ENCODE measurements at regions not wholly inside any gene's neighbourhood (a gene's known extent, or its start where the extent isn't known, plus 50 kb on each side); places are given as distances from the start of the nearest gene placed in this dataset.

GRCh38 chr6:6714953-6715352 lies 126.4 kb downstream of the LY86 start:
- Histone ChIP-seq H3K27me3 (ENCODE audit: insufficient read depth) (no peaks in the 10 kb centered on the region), H3K36me3 (ENCODE audit: insufficient read depth) (no peaks in the 10 kb centered on the region), H3K4me3 (no peak overlapping the region), H3K27ac (ENCODE audit: low read depth) (no peak overlapping the region), H3K4me1 (ENCODE audit: insufficient read depth) (peaks cover 4% of the 10 kb centered on the region), H3K4me2 (no peak overlapping the region), H3K79me2 (replicated peaks; ENCODE audit: insufficient read depth) (no peaks in the 10 kb centered on the region), H2AFZ (no peak overlapping the region), H3K9me2 (ENCODE audit: insufficient read depth) (peaks cover 10% of the 10 kb centered on the region), H4K20me1 (replicated peaks; ENCODE audit: insufficient read depth) (no peaks in the 10 kb centered on the region), H3F3A (replicated peaks; ENCODE audit: low read depth) (no peaks in the 10 kb centered on the region)
- H3K4me1 Mint-ChIP-seq = peaks cover 29% of the 10 kb centered on the region
- H3K27me3 Mint-ChIP-seq (ENCODE audit: insufficient read depth, low read depth, poor library complexity) = peaks cover 9% of the 10 kb centered on the region
- no peak overlapping the region for H3K4me3 Mint-ChIP-seq
- ATAC-seq (no peak), DNase-seq (ENCODE audit: low spot score) (no peak)
- TF ChIP-seq, protein P1, sequence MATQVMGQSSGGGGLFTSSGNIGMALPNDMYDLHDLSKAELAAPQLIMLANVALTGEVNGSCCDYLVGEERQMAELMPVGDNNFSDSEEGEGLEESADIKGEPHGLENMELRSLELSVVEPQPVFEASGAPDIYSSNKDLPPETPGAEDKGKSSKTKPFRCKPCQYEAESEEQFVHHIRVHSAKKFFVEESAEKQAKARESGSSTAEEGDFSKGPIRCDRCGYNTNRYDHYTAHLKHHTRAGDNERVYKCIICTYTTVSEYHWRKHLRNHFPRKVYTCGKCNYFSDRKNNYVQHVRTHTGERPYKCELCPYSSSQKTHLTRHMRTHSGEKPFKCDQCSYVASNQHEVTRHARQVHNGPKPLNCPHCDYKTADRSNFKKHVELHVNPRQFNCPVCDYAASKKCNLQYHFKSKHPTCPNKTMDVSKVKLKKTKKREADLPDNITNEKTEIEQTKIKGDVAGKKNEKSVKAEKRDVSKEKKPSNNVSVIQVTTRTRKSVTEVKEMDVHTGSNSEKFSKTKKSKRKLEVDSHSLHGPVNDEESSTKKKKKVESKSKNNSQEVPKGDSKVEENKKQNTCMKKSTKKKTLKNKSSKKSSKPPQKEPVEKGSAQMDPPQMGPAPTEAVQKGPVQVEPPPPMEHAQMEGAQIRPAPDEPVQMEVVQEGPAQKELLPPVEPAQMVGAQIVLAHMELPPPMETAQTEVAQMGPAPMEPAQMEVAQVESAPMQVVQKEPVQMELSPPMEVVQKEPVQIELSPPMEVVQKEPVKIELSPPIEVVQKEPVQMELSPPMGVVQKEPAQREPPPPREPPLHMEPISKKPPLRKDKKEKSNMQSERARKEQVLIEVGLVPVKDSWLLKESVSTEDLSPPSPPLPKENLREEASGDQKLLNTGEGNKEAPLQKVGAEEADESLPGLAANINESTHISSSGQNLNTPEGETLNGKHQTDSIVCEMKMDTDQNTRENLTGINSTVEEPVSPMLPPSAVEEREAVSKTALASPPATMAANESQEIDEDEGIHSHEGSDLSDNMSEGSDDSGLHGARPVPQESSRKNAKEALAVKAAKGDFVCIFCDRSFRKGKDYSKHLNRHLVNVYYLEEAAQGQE (IDR thresholded peaks at IDR 0.05; ENCODE audit: unreplicated experiment) = no peak
- TF ChIP-seq CTCF (conservative IDR thresholded peaks at IDR 0.05; ENCODE audit: low read depth in 2 of 2) (no peak), NANOG (IDR thresholded peaks at IDR 0.05; ENCODE audit: borderline replicate concordance) (no peak), POLR2AphosphoS5 (IDR thresholded peaks at IDR 0.05; ENCODE audit: low read depth) (no peak), ETS1 (IDR thresholded peaks at IDR 0.05) (no peak), ZNF331 (CRISPR knock-in tag; IDR thresholded peaks at IDR 0.05; ENCODE audit: low read depth) (no peak), EZH2 (IDR thresholded peaks at IDR 0.05; ENCODE audit: low read depth, unreplicated experiment) (no peak), JUNB (IDR thresholded peaks at IDR 0.05; ENCODE audit: unreplicated experiment) (no peak), ZNF114 (CRISPR knock-in tag; IDR thresholded peaks at IDR 0.05) (no peak), EZH2phosphoT487 (IDR thresholded peaks at IDR 0.05; ENCODE audit: unreplicated experiment) (no peak), CREB1 (CRISPR knock-in tag; IDR thresholded peaks at IDR 0.05; ENCODE audit: low read depth) (no peak), STAT1 (IDR thresholded peaks at IDR 0.05; ENCODE audit: unreplicated experiment) (no peak)
- TF ChIP-seq, protein P2, sequence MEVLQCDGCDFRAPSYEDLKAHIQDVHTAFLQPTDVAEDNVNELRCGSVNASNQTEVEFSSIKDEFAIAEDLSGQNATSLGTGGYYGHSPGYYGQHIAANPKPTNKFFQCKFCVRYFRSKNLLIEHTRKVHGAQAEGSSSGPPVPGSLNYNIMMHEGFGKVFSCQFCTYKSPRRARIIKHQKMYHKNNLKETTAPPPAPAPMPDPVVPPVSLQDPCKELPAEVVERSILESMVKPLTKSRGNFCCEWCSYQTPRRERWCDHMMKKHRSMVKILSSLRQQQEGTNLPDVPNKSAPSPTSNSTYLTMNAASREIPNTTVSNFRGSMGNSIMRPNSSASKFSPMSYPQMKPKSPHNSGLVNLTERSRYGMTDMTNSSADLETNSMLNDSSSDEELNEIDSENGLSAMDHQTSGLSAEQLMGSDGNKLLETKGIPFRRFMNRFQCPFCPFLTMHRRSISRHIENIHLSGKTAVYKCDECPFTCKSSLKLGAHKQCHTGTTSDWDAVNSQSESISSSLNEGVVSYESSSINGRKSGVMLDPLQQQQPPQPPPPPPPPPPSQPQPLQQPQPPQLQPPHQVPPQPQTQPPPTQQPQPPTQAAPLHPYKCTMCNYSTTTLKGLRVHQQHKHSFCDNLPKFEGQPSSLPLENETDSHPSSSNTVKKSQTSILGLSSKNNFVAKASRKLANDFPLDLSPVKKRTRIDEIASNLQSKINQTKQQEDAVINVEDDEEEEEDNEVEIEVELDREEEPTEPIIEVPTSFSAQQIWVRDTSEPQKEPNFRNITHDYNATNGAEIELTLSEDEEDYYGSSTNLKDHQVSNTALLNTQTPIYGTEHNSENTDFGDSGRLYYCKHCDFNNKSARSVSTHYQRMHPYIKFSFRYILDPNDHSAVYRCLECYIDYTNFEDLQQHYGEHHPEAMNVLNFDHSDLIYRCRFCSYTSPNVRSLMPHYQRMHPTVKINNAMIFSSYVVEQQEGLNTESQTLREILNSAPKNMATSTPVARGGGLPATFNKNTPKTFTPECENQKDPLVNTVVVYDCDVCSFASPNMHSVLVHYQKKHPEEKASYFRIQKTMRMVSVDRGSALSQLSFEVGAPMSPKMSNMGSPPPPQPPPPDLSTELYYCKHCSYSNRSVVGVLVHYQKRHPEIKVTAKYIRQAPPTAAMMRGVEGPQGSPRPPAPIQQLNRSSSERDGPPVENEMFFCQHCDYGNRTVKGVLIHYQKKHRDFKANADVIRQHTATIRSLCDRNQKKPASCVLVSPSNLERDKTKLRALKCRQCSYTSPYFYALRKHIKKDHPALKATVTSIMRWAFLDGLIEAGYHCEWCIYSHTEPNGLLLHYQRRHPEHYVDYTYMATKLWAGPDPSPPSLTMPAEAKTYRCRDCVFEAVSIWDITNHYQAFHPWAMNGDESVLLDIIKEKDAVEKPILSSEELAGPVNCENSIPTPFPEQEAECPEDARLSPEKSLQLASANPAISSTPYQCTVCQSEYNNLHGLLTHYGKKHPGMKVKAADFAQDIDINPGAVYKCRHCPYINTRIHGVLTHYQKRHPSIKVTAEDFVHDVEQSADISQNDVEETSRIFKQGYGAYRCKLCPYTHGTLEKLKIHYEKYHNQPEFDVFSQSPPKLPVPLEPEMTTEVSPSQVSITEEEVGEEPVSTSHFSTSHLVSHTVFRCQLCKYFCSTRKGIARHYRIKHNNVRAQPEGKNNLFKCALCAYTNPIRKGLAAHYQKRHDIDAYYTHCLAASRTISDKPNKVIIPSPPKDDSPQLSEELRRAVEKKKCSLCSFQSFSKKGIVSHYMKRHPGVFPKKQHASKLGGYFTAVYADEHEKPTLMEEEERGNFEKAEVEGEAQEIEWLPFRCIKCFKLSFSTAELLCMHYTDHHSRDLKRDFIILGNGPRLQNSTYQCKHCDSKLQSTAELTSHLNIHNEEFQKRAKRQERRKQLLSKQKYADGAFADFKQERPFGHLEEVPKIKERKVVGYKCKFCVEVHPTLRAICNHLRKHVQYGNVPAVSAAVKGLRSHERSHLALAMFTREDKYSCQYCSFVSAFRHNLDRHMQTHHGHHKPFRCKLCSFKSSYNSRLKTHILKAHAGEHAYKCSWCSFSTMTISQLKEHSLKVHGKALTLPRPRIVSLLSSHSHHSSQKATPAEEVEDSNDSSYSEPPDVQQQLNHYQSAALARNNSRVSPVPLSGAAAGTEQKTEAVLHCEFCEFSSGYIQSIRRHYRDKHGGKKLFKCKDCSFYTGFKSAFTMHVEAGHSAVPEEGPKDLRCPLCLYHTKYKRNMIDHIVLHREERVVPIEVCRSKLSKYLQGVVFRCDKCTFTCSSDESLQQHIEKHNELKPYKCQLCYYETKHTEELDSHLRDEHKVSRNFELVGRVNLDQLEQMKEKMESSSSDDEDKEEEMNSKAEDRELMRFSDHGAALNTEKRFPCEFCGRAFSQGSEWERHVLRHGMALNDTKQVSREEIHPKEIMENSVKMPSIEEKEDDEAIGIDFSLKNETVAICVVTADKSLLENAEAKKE (CRISPR knock-in tag; IDR thresholded peaks at IDR 0.05) = no peak
- H3K36me3 Mint-ChIP-seq (ENCODE audit: low read depth) = no peaks in the 10 kb centered on the region
- H3K9me3 Mint-ChIP-seq = no peaks in the 10 kb centered on the region
- H3K27ac Mint-ChIP-seq = no peak overlapping the region
